ENCODE measurements at regions not wholly inside any gene's neighbourhood (a gene's known extent, or its start where the extent isn't known, plus 50 kb on each side); places are given as distances from the start of the nearest gene placed in this dataset.

DNA sequence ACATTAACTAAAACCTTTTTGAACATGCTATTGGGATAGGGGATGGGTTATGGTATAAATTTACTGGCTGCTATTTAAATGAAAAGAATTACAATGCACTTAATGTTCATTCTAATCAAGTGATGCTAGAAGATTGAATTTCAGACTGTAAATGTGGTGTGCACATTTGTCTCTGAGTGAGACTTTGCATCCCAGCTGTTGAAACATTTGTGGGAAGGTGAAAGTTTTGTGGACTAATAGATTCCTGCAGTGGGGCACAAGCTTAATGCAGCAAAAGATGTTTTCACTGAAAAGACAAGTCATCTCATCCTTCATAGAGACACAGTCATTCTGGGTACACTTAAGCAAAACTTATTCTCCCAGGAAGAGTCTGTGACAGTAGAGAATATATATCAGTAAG is 323.6 kb downstream of the NFIB start:
- no peak for DNase-seq

DNA sequence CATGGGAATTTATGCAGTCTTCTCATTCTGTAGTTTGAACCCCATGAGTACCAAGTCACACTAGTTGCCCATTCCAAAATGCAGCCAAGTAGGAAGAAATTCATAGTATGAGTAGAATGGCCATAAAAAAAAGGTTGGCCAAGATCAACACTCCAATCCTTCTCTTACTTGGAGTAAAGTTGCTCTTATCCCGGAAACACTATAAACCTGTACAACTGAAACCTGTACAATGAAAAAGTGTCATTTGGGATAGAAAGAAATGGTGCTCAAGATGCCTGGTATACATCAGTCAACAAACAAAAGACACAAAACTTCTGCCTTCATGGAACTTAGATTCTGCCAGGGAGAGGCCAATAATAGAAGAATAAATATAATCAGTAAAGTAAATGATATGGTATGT is 325.0 kb downstream of the NFIB start:
- no peak for DNase-seq

DNA sequence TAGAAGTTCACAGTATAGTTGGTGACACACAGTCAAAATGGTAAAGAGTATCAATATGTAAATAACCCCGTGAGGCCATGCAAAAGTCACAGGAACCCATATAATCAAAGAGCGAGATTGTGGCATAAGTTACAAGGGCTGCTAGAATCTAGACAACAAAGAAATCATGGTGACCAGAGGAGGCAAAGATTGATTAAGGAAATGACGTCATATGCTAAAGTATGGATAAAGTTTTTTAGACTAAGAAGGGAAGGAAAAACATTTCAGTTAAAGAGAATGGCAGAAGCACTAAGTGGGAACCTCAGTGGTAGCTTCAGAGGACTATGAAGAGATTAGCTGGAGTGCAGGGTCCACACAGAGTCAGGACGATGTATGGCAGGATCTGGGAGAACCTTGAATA is 330.3 kb downstream of the NFIB start:
- no peak for DNase-seq

DNA sequence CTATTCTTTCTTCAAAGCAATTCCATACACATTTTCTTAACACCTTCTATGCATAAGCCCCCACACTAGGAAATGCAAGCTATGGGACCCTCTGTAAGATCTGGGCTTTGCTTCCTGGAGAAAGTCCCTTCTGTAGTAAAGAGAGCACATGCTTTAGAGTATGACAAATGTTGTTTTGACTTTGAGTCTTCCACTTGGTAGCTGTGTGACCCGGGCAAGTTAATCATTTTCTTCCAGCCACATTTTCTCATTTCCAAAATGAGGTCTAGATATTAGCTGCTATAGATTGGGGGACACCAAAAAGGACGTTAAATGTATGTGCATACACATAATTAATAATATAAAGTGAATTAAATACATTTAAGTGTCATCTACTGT is 334.0 kb downstream of the NFIB start:
- DNase-seq, result no peak

DNA sequence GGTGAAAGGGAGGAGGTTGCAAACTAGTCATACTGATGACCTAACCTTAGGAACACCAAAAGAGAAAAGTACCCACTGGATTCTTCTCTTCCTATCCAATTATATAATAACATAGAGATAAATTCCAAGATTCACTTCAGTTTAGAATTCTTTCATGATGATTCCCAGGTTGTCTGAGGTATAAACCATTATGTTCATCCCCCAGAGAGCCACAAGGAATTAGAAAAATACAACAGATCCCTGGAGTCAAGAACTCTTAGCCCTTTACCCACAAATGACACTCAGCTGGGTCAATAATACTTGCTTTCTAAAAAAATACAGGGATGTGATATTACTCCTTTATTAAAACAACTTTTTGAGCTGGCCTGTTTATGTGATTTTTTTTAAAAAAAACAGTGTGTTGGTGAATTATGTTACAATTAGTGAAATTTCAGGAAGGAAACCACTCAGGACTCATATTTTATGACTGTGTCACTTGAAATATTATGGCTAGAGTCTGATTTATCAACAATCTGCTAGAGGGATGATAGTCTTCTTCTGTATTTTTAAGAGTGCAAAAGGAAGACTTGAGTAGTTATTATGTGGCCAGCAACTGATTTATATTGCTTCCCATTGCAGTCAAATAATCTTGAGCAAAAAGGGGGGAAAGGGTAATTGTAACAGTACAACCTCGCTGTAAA is 338.2 kb downstream of the NFIB start:
- DNase-seq, result no peak

- DNase-seq, result no peak
These were observed 339.1 kb downstream of the NFIB start for GRCh38 chr9:13974891-13975290.

DNA sequence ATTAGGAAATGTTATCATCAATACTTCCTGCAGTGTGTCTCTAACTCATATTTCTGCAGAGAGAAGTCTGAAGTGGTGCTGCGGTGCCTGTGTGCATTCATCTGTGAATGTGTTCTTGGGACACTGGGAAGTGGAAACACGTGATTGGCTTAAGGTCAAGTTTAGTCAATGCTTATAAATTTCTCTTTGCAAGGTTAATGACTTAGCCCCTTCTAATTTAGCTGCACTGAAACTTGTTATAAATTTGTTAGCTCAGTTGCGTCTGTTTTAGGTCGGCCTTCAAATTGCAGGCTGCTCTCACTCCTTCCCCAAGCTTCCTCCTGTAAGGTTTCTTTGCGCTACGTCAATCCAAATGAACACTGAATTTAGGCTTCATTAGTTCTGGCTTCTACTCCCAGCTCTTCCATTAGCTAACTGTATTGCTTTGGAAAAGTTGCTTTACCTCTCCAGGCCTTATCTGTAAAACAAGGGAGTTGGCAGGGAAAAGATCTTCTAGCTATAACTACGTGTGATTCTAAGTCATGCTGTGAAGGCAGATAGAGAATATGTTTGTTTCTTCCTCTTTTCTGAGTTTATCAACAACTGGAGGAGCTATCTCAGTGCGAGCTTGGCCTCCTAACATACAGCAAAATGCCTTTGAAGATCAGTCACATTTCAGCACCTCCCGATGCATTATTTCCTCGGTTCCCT is 341.8 kb downstream of the NFIB start:
- DNase-seq, result no peak

DNA sequence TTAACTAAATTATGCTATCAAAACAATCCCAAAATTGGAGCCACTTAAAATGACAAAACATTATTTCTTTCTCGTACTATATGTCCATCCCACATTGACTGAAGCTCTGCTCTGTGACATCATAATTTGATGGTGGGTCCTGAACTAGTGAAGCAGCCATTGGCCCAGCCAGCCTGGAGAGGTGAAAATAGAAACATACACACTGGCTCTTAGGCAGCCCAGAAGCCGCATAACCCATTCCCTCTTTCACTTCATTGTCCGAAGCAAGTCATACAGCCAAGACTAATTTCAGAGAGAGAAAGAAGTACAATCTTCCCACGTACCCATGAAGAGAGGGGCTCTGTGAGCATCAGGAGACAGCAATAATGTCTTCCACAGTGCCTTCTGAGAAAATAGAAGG is 342.5 kb downstream of the NFIB start:
- DNase-seq, result no peak

DNA sequence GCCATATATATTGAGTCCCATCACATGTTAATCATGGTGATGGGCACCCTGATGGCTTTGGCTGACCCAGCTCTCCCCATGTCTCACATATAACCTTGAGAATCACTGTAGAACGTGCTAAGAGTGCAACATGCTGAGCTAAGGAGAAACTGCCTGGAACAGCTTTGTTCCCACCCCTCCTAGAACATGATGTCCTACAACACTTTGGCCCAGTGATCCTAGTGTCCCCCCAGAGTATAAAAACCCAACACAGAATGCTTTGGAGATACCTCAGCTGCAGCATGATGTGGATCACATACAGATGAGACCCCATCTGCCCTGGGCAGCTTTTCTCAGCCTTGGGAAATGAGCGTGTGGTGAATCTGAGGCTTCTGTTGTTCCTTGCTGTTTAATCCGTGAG is 343.5 kb downstream of the NFIB start:
- no peak for DNase-seq

- no peak for DNase-seq
These were observed 343.9 kb downstream of the NFIB start for GRCh38 chr9:13970018-13970417.

DNA sequence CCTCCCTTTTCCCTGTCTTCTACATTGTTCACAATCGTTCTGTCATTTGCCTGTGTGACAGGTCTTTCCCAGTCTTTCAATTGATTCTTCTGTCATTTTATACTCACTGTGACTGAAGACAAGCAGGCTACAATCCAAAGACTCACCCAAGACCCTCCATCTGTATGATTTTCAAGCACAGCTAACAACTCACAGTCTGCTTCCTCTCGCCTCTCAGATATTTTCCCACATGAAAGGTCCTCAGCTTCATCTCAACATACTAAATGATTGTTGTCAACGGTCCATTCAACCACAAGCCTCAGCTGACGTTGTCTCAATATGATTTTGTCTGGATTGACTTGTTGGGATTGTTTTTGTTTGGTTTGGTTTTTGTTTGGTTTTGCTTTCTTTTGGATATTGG is 346.5 kb downstream of the NFIB start:
- no peak for DNase-seq

GRCh38 chr9:13967011-13967410 is 346.9 kb downstream of the NFIB start:
- no peak for DNase-seq

GRCh38 chr9:13963005-13963653 is 350.8 kb downstream of the NFIB start:
- DNase-seq, result no peak

- DNase-seq, result no peak
These were observed 351.9 kb downstream of the NFIB start for GRCh38 chr9:13962006-13962405.

- DNase-seq, result no peak
These were observed 353.8 kb downstream of the NFIB start for GRCh38 chr9:13960011-13960765.

DNA sequence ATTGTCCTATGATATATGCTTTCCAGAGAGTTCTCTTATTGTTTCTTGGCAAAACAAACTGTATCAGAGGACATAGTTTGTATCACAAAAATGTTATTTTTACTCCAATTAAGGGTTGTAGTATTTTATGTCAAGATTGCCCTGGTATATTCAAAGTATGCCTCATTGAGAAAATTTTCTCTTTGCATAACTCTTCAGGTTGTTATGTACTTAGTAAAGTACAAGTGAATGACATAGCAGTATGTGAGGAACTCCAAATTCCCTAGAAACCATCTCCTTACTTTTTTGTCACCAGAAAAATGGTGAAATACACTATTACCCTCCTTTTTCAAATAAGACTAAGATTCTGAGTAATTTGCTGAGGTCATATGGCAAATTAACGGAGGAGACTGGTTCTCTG is 355.3 kb downstream of the NFIB start:
- DNase-seq, result no peak

DNA sequence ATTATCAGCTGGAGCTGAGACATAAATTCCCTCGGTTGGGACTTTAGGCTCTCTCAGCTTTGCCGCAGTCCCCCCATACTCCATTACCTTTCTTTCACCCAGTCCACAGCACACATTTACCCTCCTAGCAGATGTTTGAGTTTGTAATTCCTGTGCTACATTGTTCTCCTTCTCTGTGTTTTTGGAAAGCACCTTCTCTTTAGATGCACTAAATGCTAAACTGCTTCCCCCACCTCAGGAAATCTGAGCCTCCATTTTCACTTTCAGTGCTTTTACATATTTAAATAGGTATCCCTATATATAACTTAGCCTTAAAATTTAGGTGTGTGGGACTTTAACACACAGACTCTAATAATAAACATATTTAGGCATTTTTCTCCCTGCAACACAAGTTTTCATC is 356.9 kb downstream of the NFIB start:
- no peak for DNase-seq

DNA sequence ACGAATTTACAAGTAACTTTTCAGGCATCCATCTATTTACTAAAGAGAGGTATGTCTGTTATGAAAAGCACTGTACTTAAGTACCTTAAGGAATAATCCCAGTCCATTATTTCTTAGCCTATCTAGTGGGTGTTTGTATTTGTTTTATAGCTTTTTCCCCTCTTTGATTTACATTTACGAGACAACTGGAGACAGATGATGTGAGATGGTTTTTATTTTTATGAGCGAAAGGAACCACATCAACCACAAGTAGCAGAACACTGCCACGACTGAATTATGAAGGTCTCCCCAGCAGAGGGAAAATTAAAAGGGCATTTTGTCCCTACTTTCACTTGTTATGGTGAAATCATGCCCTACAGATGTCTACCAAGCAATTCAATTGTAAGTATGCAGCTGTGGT is 357.8 kb downstream of the NFIB start:
- DNase-seq, result no peak

DNA sequence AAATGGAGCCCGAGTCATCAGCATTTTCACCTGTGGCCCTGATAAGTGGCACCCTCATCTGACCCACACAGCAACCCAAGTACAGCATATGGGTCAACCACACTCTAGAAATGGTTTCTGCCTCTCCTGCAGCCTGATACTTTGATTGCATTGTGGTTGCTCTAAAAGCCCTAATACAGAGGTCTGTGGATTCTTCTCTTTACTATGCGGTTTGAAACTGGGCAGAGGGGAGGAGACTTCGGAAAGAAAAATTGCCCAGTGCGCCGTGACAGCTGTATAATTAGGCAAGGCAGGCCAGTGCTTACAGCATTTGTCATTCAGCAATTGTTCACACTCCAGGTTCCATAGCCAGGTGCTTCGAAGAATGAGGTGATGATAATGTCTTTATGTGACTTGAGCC is 361.0 kb downstream of the NFIB start:
- peak; percentile 37 for DNase-seq

GRCh38 chr9:13948037-13948436 is 365.9 kb downstream of the NFIB start:
- DNase-seq, result no peak

- DNase-seq, result no peak
These were observed 370.8 kb downstream of the NFIB start for GRCh38 chr9:13943176-13943575.

DNA sequence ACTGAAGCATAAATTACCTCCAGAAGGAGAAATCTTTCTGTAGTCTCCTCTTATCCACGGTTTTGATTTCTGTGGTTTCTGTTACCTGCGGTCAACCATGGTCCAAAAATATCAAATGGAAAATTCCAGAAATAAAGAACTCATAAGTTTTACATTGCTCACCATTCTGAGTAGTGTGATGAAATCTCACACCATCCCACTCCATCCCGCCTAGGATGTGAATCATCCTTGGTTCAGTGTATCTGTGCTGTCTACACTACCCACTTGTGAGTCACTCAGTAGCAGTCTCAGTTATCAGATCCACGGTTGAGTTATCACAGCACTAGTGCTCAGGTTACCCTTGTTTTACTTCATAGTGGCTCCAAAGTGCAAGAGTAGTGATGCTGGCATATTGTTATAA is 371.2 kb downstream of the NFIB start:
- DNase-seq, result no peak

GRCh38 chr9:13942201-13942600 is 371.7 kb downstream of the NFIB start:
- DNase-seq, result no peak

- DNase-seq, result no peak
These were observed 372.2 kb downstream of the NFIB start for GRCh38 chr9:13941714-13942113.

Measured in NCI-H748 treated with DMSO at 0.1 percent for 48 hours (cell line).